Inferior parietal cortex (tissue), 1 donor: ENCODE measurements at regions not wholly inside any gene's neighbourhood (a gene's known extent, or its start where the extent isn't known, plus 50 kb on each side); places are given as distances from the start of the nearest gene placed in this dataset.
"Not testable (repeated sequence)": the region's sequence is repeated elsewhere in the genome, so short reads cannot be mapped to it uniquely, and the experiment has no call there.

Experiments
- DNase-seq: peaks from one replicate; pipeline ENCODE4 v3.0.0-alpha.2; 2016; ENCODE audit errors: extremely low spot score

DNA sequence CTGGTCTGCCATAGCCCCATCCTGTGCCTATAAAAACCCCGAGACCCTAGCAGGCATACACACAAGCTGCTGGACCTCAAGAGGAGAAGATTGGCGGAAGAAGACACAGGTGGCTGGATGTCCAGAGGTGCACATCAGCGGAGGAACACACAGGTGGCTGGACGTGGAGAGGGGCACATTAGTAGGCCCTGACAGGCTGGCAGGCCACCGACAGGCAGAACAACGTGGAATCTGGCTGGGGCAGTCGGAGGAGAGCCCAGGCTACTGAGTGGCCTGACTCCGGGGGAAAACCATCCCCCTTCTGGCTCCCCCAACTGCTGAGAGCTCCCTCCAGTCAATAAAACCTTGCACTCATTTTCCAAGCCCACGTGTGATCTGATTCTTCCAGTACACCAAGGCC lies 512.5 kb upstream of the AMOT start:
- no peak for DNase-seq

DNA sequence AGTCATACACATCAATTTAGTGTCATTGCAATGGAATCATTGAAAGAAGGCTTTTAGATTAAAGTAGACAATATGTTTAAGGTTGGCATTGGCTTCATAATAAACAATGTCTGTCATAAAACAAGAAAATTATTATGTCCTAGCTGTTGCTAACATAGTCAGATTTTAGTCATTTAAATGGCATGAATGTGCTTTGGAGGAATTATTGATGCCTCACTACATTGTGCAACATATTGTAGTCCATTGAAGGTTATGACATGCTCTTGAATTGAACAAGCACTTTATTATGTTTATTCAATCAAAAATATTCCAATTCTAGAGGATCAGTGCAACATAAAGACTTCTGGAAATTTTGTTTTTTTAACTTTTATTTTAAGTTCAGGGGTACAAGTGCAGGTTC lies 489.8 kb upstream of the AMOT start:
- no peak for DNase-seq

GRCh38 chrX:113315927-113316326 lies 475.3 kb upstream of the AMOT start:
- no peak for DNase-seq

- no peak for DNase-seq
Observed at GRCh38 chrX:113305496-113305895, 464.9 kb upstream of the AMOT start.

- no peak for DNase-seq
Observed at GRCh38 chrX:113300580-113300979, 459.9 kb upstream of the AMOT start.

- no peak for DNase-seq
Observed at GRCh38 chrX:113297437-113297836, 456.8 kb upstream of the AMOT start.

DNA sequence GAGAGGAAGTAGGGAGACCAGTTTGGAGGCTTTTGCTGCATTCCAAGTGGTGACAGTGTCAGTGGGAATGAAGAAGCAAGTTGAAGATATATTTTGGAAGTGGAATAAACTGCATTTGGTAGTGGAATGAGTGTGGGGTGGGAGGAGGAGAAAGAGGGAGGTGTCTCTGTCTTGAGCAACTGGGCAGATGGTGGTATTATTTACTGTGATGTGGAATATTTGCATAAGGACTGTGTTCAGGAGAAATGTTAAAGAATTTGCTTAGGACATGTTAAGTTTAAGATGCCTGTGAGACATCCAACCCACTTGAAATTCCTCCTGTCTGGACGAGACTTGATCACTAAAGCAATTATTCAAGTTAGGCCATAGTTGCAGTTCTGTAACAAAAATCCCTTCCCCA lies 448.9 kb upstream of the AMOT start:
- DNase-seq, result no peak

DNA sequence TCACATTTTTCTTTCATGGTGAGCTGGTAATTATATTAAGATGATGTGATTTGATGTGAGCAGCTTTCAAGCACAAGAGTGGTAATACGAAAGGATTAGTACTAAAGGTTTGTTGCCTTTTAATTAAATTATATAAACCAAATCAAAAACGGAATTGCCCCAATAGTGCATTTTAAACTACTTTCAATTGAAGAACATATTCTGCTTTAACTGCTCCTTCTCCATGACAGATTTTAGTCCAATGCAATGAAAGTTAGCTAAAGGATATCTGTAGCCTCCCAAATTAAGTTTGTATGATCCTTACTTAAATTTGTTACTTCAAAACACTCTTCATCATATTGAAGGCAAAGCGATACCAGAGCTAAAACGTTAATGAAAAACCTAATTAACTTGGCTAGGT lies 447.1 kb upstream of the AMOT start:
- DNase-seq, result no peak

- no peak for DNase-seq
Observed at GRCh38 chrX:113275804-113276203, 435.2 kb upstream of the AMOT start.

GRCh38 chrX:113274791-113275190 lies 434.2 kb upstream of the AMOT start:
- DNase-seq, result no peak

GRCh38 chrX:113274345-113274744 lies 433.7 kb upstream of the AMOT start:
- no peak for DNase-seq

DNA sequence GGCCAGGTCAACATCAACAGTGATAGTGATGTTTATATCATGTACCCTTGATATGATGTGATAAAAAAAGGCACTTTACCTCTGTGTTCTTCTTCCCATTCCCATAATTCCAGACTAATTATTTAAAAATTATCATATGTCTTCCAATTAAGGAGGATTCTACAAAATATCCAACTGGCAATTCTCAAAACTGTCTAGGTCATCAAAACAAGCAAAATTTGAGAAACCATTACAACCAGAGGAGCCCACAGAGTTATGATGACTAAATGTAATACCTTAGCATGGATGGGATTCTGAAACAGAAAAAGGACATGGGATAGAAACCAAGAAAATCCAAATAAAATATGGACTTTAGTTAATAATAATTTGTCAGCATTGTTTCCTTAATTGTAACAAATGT lies 428.6 kb upstream of the AMOT start:
- DNase-seq, result no peak

DNA sequence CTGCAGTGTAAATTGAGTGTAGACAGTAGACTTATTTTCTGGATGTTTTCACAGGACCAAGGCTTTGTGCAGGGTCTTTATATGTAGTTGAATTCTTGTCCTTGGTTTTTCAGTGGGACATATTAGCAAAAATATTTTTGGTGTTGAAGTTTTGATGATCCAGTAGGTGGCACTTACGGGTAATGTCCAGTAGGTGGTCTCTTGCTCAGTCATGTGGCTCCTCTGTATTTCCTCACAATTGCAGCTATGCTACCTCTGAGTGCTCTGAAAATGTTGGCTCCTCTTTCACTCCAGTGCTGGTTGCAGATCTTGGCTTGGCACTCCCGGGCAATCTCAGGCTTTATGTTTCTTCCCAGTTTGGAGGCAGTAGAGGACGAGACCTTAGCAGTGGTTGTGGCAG lies 419.8 kb upstream of the AMOT start:
- no peak for DNase-seq

- no peak for DNase-seq
Observed at GRCh38 chrX:113222305-113222704, 381.7 kb upstream of the AMOT start.

- DNase-seq, result no peak
Observed at GRCh38 chrX:113212052-113212451, 371.4 kb upstream of the AMOT start.

DNA sequence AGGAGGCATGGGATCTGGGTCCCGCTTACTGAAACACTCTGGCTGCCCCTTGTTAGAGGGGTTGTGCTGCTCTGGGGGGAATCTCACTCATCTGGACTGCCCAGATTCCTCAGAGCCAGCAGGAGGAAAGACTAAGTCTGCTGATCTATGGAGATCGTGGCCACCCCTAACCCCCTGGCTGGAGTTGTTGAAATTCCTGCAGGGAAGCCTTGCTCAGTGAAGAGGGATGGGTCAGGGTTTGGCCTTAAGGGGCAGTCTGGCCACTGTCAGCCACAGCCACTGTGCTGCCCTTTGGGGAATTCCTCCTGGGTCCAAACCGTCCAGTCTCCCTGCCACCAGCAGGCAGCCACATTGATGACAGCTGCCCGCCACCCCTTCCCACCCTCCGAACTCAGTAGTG lies 362.0 kb upstream of the AMOT start:
- DNase-seq, result no peak

GRCh38 chrX:113195949-113196348 lies 355.3 kb upstream of the AMOT start:
- no peak for DNase-seq

DNA sequence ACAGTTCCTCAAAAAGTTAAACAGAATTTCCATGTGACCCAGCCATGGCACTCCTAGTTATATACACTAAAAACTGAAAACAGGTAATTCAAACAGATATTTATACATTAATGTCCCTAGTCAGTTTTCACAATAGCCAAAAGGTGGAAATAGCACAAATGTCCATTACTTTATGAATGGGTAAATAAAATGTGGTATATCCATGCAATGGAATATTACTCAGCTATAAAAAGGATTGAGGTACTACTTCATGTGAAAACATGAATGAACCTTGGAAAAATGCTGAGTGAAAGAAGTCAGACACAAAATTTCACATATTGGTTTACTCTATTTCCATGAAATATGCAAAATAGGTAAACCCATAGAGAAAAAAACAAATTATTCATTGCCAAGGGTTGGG lies 351.8 kb upstream of the AMOT start:
- no peak for DNase-seq

- no peak for DNase-seq
Observed at GRCh38 chrX:113157496-113157895, 316.9 kb upstream of the AMOT start.

GRCh38 chrX:113154315-113154714 lies 313.7 kb upstream of the AMOT start:
- DNase-seq, result not testable (repeated sequence)

DNA sequence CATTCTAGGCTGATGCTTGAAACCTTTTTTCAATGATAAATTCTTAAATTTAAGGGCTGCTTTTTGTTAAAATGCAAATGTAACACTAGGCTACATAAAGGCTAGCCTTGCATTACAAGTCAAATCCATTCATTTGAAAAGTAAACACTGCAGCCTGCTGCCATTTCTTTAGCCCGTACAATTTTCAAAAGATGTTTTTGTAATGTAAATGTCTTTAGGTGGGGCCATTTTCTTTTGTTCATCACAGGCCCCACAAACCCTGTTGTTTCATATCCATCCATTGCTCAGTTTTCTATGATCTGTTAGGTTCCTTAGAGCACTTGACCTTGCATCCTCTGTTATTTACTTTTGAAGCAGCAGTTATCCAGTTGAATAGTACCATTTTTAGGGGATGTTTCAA lies 296.2 kb upstream of the AMOT start:
- no peak for DNase-seq

DNA sequence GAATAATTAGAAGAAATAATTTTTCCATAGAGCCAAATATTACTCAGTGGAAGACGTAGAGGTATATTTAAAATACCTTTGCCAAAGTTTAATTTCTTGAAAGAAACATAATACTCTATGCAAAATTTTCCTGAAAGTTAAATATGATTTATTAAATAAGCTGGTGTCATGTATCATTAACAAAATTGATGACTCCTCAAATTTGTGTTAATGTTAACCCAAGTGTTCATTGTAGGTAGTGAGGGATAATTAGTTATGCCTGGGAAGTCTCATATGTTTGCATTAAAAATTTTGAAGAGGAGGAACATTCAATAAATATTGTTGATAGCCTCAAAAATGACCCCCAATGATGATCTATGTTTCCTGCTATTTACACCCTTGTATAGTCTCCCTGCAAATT lies 292.7 kb upstream of the AMOT start:
- DNase-seq, result no peak

GRCh38 chrX:113124693-113125092 lies 284.1 kb upstream of the AMOT start:
- DNase-seq, result no peak

- DNase-seq, result no peak
Observed at GRCh38 chrX:113075521-113075920, 234.9 kb upstream of the AMOT start.

GRCh38 chrX:113059714-113060113 lies 219.1 kb upstream of the AMOT start:
- DNase-seq, result no peak
